ENCODE measurements at regions not wholly inside any gene's neighbourhood (a gene's known extent, or its start where the extent isn't known, plus 50 kb on each side); places are given as distances from the start of the nearest gene placed in this dataset.
"Not testable (repeated sequence)": the region's sequence is repeated elsewhere in the genome, so short reads cannot be mapped to it uniquely, and the experiment has no call there.

- H3K4me3 ChIP-seq: no peak overlapping the region
- ATAC-seq: no peak
- H3K9me3 ChIP-seq: no peaks in the 10 kb centered on the region
- no peak for TF ChIP-seq CTCF (IDR thresholded peaks at IDR 0.05)
- H3K27me3 ChIP-seq: no peaks in the 10 kb centered on the region
- intact Hi-C loops (cut with DNase I): no loop called here
- H3K36me3 ChIP-seq: no peaks in the 10 kb centered on the region
- no peak for DNase-seq
- no peak overlapping the region for H3K27ac ChIP-seq
- H3K4me1 ChIP-seq: no peaks in the 10 kb centered on the region
Measured at GRCh38 chrX:44785652-44786051, 58.2 kb upstream of the DUSP21 start.

- intact Hi-C loops (cut with DNase I): no loop called here
- no peak for DNase-seq
- Histone ChIP-seq H3K36me3 (no peaks in the 10 kb centered on the region), H3K4me1 (no peaks in the 10 kb centered on the region), H3K9me3 (no peaks in the 10 kb centered on the region), H3K27ac (no peak overlapping the region), H3K4me3 (no peak overlapping the region), H3K27me3 (no peaks in the 10 kb centered on the region)
- no peak for TF ChIP-seq CTCF (IDR thresholded peaks at IDR 0.05)
- no peak for ATAC-seq
Measured at GRCh38 chrX:44784241-44784640, 59.6 kb upstream of the DUSP21 start.

- DNase-seq: no peak
- no peaks in the 10 kb centered on the region for H3K9me3 ChIP-seq
- intact Hi-C loops (cut with DNase I): no loop called here
- no peak overlapping the region for H3K27ac ChIP-seq
- H3K4me1 ChIP-seq: no peaks in the 10 kb centered on the region
- H3K4me3 ChIP-seq: no peak overlapping the region
- no peaks in the 10 kb centered on the region for H3K36me3 ChIP-seq
- TF ChIP-seq CTCF (IDR thresholded peaks at IDR 0.05): no peak
- no peaks in the 10 kb centered on the region for H3K27me3 ChIP-seq
- no peak for ATAC-seq
Measured at GRCh38 chrX:44778254-44778653, 65.6 kb upstream of the DUSP21 start.

GRCh38 chrX:44775726-44776125, 68.1 kb upstream of the DUSP21 start:
- Histone ChIP-seq H3K4me1 (no peaks in the 10 kb centered on the region), H3K27me3 (no peaks in the 10 kb centered on the region), H3K4me3 (no peak overlapping the region), H3K9me3 (no peaks in the 10 kb centered on the region), H3K27ac (no peak overlapping the region), H3K36me3 (no peaks in the 10 kb centered on the region)
- TF ChIP-seq CTCF (IDR thresholded peaks at IDR 0.05): no peak
- ATAC-seq: no peak
- intact Hi-C loops (cut with DNase I): no loop called here
- no peak for DNase-seq

GRCh38 chrX:44774066-44774465, 69.8 kb upstream of the DUSP21 start:
- H3K27me3 ChIP-seq; H3K27ac ChIP-seq; intact Hi-C loops (cut with DNase I); H3K4me1 ChIP-seq; H3K36me3 ChIP-seq; DNase-seq; H3K9me3 ChIP-seq; H3K4me3 ChIP-seq; ATAC-seq: not testable (repeated sequence)

GRCh38 chrX:44770121-44770520, 73.7 kb upstream of the DUSP21 start:
- no peaks in the 10 kb centered on the region for H3K9me3 ChIP-seq
- no peak for TF ChIP-seq CTCF (IDR thresholded peaks at IDR 0.05)
- ATAC-seq: no peak
- H3K36me3 ChIP-seq: no peaks in the 10 kb centered on the region
- intact Hi-C loops (cut with DNase I): no loop called here
- H3K4me3 ChIP-seq: no peak overlapping the region
- no peak for DNase-seq
- H3K27ac ChIP-seq: no peak overlapping the region
- no peaks in the 10 kb centered on the region for H3K4me1 ChIP-seq
- no peaks in the 10 kb centered on the region for H3K27me3 ChIP-seq

Data from upper lobe of right lung (tissue), 1 donor.